ENCODE measurements at regions not wholly inside any gene's neighbourhood (a gene's known extent, or its start where the extent isn't known, plus 50 kb on each side); places are given as distances from the start of the nearest gene placed in this dataset.
"Not testable (repeated sequence)": the region's sequence is repeated elsewhere in the genome, so short reads cannot be mapped to it uniquely, and the experiment has no call there.

- H3K9me3 ChIP-seq (ENCODE audit: control insufficient read depth, low read length): no peaks in the 10 kb centered on the region
- no peaks in the 10 kb centered on the region for H3K4me1 ChIP-seq (ENCODE audit: control insufficient read depth, insufficient read depth, low read length)
- no peak overlapping the region for H3K27ac ChIP-seq (ENCODE audit: low read depth, low read length)
- no peak overlapping the region for H3K9ac ChIP-seq (ENCODE audit: extremely low read depth, low read length, poor library complexity, severe bottlenecking)
- no peaks in the 10 kb centered on the region for H3K27me3 Mint-ChIP-seq (ENCODE audit: insufficient read depth)
- H3K4me3 ChIP-seq (ENCODE audit: low read length): no peak overlapping the region
- no peak for DNase-seq
- no peaks in the 10 kb centered on the region for H3K27me3 ChIP-seq (ENCODE audit: control insufficient read depth, insufficient read depth, low read length, poor library complexity, severe bottlenecking)
- no peak overlapping the region for H3K27ac Mint-ChIP-seq
- TF ChIP-seq, protein P1, sequence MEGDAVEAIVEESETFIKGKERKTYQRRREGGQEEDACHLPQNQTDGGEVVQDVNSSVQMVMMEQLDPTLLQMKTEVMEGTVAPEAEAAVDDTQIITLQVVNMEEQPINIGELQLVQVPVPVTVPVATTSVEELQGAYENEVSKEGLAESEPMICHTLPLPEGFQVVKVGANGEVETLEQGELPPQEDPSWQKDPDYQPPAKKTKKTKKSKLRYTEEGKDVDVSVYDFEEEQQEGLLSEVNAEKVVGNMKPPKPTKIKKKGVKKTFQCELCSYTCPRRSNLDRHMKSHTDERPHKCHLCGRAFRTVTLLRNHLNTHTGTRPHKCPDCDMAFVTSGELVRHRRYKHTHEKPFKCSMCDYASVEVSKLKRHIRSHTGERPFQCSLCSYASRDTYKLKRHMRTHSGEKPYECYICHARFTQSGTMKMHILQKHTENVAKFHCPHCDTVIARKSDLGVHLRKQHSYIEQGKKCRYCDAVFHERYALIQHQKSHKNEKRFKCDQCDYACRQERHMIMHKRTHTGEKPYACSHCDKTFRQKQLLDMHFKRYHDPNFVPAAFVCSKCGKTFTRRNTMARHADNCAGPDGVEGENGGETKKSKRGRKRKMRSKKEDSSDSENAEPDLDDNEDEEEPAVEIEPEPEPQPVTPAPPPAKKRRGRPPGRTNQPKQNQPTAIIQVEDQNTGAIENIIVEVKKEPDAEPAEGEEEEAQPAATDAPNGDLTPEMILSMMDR (conservative IDR thresholded peaks at IDR 0.05): no peak
- peaks cover 3% of the 10 kb centered on the region for H3K9me3 Mint-ChIP-seq
- H3K36me3 ChIP-seq (ENCODE audit: control insufficient read depth, insufficient read depth, low read length): no peaks in the 10 kb centered on the region
- H3K36me3 Mint-ChIP-seq (ENCODE audit: low read depth): no peaks in the 10 kb centered on the region
- no peaks in the 10 kb centered on the region for H3K4me1 Mint-ChIP-seq
- no peak overlapping the region for H3K4me3 Mint-ChIP-seq
- WGBS, 2 experiments (ENCODE audit: insufficient coverage in 1 of 2, insufficient read length in 1 of 2): 88 to 96% methylated on average over 5 to 15 of the region's 15 CpGs
Observed at GRCh38 chr18:76005632-76006208, 489.3 kb downstream of the ZNF516 start.

GRCh38 chr18:75987913-75988312, 507.1 kb downstream of the ZNF516 start:
- not testable (repeated sequence) for H3K4me3 Mint-ChIP-seq; H3K27me3 Mint-ChIP-seq (ENCODE audit: insufficient read depth)

DNA sequence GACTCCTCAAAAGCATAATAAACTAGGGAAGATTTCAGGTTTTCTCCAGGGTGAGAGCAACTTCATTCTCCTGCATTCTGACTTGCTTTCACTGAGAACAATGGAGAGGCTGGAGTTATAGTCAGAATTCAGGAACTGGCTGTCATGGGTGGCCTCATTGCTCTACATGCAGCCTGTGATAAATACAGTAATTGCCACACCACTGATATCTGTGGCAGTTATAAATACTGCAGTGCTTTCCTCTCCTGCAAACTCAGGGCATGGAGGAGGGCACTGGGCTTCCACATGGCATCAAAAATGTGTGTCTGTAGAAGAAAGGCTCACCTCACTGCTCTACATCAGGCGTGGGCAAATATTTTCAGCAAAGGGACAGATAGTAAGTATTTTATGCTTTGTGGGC, 510.2 kb downstream of the ZNF516 start:
- H3K4me1 ChIP-seq (ENCODE audit: control insufficient read depth, insufficient read depth, low read length): no peaks in the 10 kb centered on the region
- H3K9me3 Mint-ChIP-seq: peaks cover 13% of the 10 kb centered on the region
- no peaks in the 10 kb centered on the region for H3K4me1 Mint-ChIP-seq
- no peak overlapping the region for H3K4me3 ChIP-seq (ENCODE audit: low read length)
- no peak overlapping the region for H3K4me3 Mint-ChIP-seq
- no peak for DNase-seq
- 95% methylated on average over 1 of the region's 1 CpG; no CpG with 5 or more reads in 1 of the 2 experiments for WGBS, 2 experiments (ENCODE audit: insufficient coverage in 1 of 2, insufficient read length in 1 of 2)
- no peak overlapping the region for H3K27ac ChIP-seq (ENCODE audit: low read depth, low read length)
- H3K9ac ChIP-seq (ENCODE audit: extremely low read depth, low read length, poor library complexity, severe bottlenecking): no peak overlapping the region
- H3K36me3 ChIP-seq (ENCODE audit: control insufficient read depth, insufficient read depth, low read length): no peaks in the 10 kb centered on the region
- H3K27me3 Mint-ChIP-seq (ENCODE audit: insufficient read depth): no peaks in the 10 kb centered on the region
- no peaks in the 10 kb centered on the region for H3K27me3 ChIP-seq (ENCODE audit: control insufficient read depth, insufficient read depth, low read length, poor library complexity, severe bottlenecking)
- no peaks in the 10 kb centered on the region for H3K36me3 Mint-ChIP-seq (ENCODE audit: low read depth)
- H3K9me3 ChIP-seq (ENCODE audit: control insufficient read depth, low read length): no peaks in the 10 kb centered on the region
- TF ChIP-seq, protein P1 (conservative IDR thresholded peaks at IDR 0.05): no peak
- no peak overlapping the region for H3K27ac Mint-ChIP-seq

More at GRCh38 chr18:75987913-75988312, 507.1 kb downstream of the ZNF516 start:
- not testable (repeated sequence) for H3K36me3 ChIP-seq (ENCODE audit: control insufficient read depth, insufficient read depth, low read length); H3K36me3 Mint-ChIP-seq (ENCODE audit: low read depth); DNase-seq; H3K27me3 ChIP-seq (ENCODE audit: control insufficient read depth, insufficient read depth, low read length, poor library complexity, severe bottlenecking); H3K27ac Mint-ChIP-seq; H3K27ac ChIP-seq (ENCODE audit: low read depth, low read length); H3K9ac ChIP-seq (ENCODE audit: extremely low read depth, low read length, poor library complexity, severe bottlenecking); H3K9me3 ChIP-seq (ENCODE audit: control insufficient read depth, low read length); H3K4me1 ChIP-seq (ENCODE audit: control insufficient read depth, insufficient read depth, low read length); H3K4me3 ChIP-seq (ENCODE audit: low read length); H3K4me1 Mint-ChIP-seq
- WGBS, 2 experiments (ENCODE audit: insufficient coverage in 1 of 2, insufficient read length in 1 of 2): 67% methylated on average over 1 of the region's 4 CpGs; no CpG with 5 or more reads in 1 of the 2 experiments
- H3K9me3 Mint-ChIP-seq: peaks cover 13% of the 10 kb centered on the region

GRCh38 chr18:75981102-75981501, 513.9 kb downstream of the ZNF516 start:
- H3K27ac ChIP-seq (ENCODE audit: low read depth, low read length): no peak overlapping the region

More at GRCh38 chr18:75981102-75981501, 513.9 kb downstream of the ZNF516 start:
- Mint-ChIP-seq H3K4me1 (no peaks in the 10 kb centered on the region), H3K27me3 (ENCODE audit: insufficient read depth) (no peaks in the 10 kb centered on the region), H3K9me3 (peaks cover 12% of the 10 kb centered on the region), H3K27ac (no peak overlapping the region), H3K36me3 (ENCODE audit: low read depth) (no peaks in the 10 kb centered on the region), H3K4me3 (no peak overlapping the region)
- Histone ChIP-seq H3K4me3 (ENCODE audit: low read length) (no peak overlapping the region), H3K9ac (ENCODE audit: extremely low read depth, low read length, poor library complexity, severe bottlenecking) (no peak overlapping the region), H3K4me1 (ENCODE audit: control insufficient read depth, insufficient read depth, low read length) (no peaks in the 10 kb centered on the region), H3K36me3 (ENCODE audit: control insufficient read depth, insufficient read depth, low read length) (no peaks in the 10 kb centered on the region), H3K27me3 (ENCODE audit: control insufficient read depth, insufficient read depth, low read length, poor library complexity, severe bottlenecking) (no peaks in the 10 kb centered on the region), H3K9me3 (ENCODE audit: control insufficient read depth, low read length) (no peaks in the 10 kb centered on the region)
- WGBS, 2 experiments (ENCODE audit: insufficient coverage in 1 of 2, insufficient read length in 1 of 2): 51 to 100% methylated on average over 1 to 2 of the region's 3 CpGs
- TF ChIP-seq, protein P1 (conservative IDR thresholded peaks at IDR 0.05): no peak
- DNase-seq: no peak

Measured in endodermal cell (in vitro differentiated cells).